DMS153 treated with DMSO at 0.1 percent for 48 hours (cell line): ENCODE measurements at regions not wholly inside any gene's neighbourhood (a gene's known extent, or its start where the extent isn't known, plus 50 kb on each side); places are given as distances from the start of the nearest gene placed in this dataset.
"Not testable (repeated sequence)": the region's sequence is repeated elsewhere in the genome, so short reads cannot be mapped to it uniquely, and the experiment has no call there.

ENCODE experiments used
- DNase-seq: peaks from one replicate; lab custom pipeline; 2025; ENCODE audit not compliant: unreplicated experiment; lab: John Stamatoyannopoulos, UW

DNA sequence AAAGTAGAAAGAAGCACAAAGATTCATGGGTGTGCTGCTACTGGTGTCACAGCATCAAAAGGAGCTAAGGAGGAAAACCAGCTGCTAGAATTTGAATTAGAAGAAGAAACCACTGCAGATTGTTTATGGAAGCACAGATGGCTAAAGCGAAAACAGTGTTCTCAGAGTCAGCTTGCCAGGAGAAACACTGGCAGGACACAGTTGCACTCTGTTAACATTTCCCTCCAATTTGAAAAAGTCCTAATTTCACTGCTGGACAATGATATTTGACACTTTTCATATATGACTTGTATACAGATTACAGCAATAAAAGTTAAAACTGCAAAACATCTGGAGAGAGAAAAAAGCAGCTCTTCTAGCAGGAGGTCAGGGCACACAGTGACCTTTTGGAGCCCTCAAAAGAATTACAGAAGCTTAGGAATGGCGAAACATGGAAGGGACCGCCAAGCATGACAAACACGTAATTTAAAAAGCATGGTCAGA lies 314.5 kb downstream of the COL12A1 start:
- no peak for DNase-seq

DNA sequence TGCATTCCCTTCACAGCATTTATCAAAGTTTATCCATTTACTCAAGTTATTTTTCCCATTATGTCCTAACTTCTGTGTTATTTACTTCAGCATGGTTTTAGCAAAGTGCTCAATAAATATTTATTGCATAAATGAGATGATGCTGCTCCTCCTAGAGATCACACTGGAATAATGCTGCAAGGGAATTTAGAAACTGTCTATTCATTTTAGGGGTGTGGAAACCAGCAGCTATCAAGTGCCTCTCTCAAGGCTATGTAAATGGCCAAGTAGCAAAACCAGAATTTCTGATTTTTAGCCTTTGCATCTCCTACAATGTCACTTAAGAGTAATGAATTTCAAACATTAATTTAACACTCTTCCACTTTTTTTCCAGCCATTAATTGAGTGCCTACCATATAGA lies 316.2 kb downstream of the COL12A1 start:
- no peak for DNase-seq

- not testable (repeated sequence) for DNase-seq
Measured at GRCh38 chr6:74888741-74889140, 317.1 kb downstream of the COL12A1 start.

GRCh38 chr6:74879976-74880375 lies 325.9 kb downstream of the COL12A1 start:
- no peak for DNase-seq

DNA sequence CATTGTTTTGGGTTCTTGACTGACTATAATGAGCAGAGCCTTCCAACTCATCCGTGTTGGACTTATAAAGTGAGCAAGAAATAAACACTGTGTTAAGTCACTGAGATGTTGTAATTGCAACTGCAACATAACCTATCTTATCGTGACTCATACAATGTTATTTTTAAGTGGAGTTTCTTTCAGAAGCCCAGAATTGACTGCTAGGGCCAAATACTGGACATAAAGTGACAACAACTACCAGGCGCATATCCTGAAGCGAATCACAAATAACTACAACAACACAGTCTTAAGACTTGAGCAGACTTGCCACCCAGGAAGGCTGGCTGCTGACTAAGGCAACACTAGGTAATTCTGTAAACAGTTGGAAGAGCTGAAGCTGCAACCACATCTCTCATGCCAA lies 326.6 kb downstream of the COL12A1 start:
- DNase-seq = no peak

- no peak for DNase-seq
Measured at GRCh38 chr6:74875193-74875592, 330.7 kb downstream of the COL12A1 start.

GRCh38 chr6:74872754-74873476 lies 332.9 kb downstream of the COL12A1 start:
- no peak for DNase-seq

- DNase-seq = no peak
Measured at GRCh38 chr6:74871757-74872156, 334.1 kb downstream of the COL12A1 start.

GRCh38 chr6:74870403-74870802 lies 335.4 kb downstream of the COL12A1 start:
- DNase-seq = no peak

DNA sequence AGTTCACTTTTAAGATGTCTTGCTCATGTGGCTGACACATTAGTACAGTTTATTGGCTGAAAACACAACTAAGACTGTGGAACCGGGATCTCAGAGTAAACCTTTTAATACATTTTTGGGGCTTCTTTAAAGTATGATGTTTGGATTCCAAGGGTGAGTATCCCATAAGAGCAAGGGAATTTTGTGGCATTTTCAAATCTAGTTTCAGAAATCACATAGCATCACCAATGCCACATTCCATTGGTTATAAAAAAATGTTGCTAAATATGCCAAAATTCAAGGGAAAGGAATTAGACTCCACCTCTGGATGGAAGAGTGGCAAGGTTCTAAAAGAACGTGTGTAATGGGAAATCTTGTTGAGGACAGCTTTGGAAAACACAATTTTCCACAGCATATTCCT lies 338.6 kb downstream of the COL12A1 start:
- DNase-seq = no peak

GRCh38 chr6:74863968-74864367 lies 341.9 kb downstream of the COL12A1 start:
- DNase-seq = no peak

DNA sequence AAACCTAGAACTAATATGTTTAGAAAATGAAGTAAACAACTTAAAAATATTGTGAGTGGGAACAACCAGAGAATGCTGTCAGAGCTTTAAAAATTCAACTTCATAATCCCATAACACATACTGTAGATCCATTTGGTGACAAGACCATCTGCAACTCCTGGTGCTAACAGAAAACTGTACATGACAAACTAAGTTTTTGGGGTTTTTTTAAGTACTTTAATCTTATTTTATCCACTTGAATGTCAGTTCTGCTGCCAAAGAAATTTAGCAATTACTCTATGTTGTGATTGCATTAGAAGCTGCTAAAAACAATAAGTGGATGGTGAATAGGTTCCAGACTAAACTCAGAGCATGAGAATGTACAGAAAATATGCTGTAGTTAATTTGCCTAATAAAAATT lies 345.4 kb downstream of the COL12A1 start:
- DNase-seq = no peak

GRCh38 chr6:74857157-74857556 lies 348.7 kb downstream of the COL12A1 start:
- no peak for DNase-seq

GRCh38 chr6:74853991-74854390 lies 351.9 kb downstream of the COL12A1 start:
- no peak for DNase-seq

- DNase-seq = no peak
Measured at GRCh38 chr6:74851596-74851995, 354.3 kb downstream of the COL12A1 start.

- no peak for DNase-seq
Measured at GRCh38 chr6:74840953-74841352, 364.9 kb downstream of the COL12A1 start.

GRCh38 chr6:74834967-74835366 lies 370.9 kb downstream of the COL12A1 start:
- no peak for DNase-seq

DNA sequence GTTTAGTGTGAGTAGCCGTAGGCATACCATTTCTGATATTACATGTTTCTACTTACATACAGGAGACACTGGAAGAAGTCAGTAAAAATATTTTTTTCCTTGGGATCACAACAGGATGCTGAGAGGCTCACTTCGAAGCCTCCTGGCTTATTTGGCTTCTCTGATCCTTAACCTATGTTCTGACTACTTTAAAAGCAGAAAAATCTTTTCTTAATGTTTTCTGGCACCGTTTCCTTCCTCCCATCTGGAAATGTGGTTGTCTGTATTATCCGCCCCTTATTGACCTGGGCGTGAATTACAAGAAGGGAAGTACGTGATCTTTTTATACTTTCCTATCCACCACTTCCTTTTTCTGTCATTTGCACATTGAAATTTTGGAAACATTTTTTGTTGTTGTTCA lies 379.6 kb downstream of the COL12A1 start:
- DNase-seq = no peak

GRCh38 chr6:74814440-74814839 lies 391.4 kb downstream of the COL12A1 start:
- no peak for DNase-seq

DNA sequence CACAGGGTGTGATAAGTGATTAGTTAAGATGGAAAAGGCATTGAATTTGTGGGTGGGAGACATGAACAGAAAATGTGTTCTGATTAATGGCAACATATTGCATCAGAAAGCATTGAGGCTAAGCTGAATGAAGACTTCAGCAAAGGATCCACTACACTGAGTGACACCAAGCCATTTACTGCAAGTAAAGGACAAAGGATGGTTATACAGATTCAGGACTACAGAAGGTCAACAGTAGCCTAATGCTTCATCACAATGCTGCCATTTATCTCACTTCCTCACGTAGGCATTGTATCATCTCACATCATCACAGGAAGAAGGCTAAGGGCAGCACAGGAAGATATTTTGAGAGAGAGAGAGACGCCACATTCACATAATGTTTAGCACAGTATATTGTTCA lies 398.2 kb downstream of the COL12A1 start:
- no peak for DNase-seq

- no peak for DNase-seq
Measured at GRCh38 chr6:74805916-74806696, 399.7 kb downstream of the COL12A1 start.

DNA sequence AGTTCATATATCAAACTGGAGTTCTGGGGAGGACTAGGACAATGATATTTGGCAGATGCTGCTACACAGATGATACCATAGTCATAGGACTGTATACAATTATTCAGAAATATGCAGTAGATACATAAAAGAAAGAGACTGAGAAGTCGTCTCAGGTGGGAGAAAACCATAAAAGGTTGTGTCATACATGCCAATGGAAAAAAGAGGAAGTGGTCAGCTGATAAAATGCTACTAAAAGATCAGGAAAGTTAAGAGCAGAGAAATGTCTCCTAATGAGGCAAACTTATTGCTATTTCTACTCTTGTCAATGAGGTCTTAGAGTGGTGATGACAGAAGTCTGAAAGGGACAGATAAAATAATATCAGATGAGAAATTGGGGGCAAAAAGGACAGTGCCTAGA lies 407.6 kb downstream of the COL12A1 start:
- DNase-seq = no peak
